Caco-2 (cell line): ENCODE measurements at regions not wholly inside any gene's neighbourhood (a gene's known extent, or its start where the extent isn't known, plus 50 kb on each side); places are given as distances from the start of the nearest gene placed in this dataset.
"Not testable (repeated sequence)": the region's sequence is repeated elsewhere in the genome, so short reads cannot be mapped to it uniquely, and the experiment has no call there.

ENCODE experiments used
- BruUV-seq: library from RNA; stranded (reverse); fragments of 400-500 nt; replicated peaks from 2 replicates; lab custom pipeline; 2021; lab: Mats Ljungman, UMichigan
- CTCF ChIA-PET: fragments of 300-600 bp; sonication (Branson Sonifier 250); formaldehyde crosslinking; loops from one replicate; lab custom pipeline; 2022; ENCODE audit warnings: antibody characterized with exemption; lab: Charles Lee
- POLR2A ChIA-PET: fragments of 300-600 bp; sonication (Branson Sonifier 250); formaldehyde crosslinking; loops from one replicate; lab custom pipeline; 2022; ENCODE audit warnings: antibody characterized with exemption; lab: Charles Lee
- DNase-seq, 2 experiments: peaks; one replicate each; pipeline versions ENCODE4 v3.0.0 to v3.0.0-alpha.2; 2020 to 2022
- H3K27me3 ChIP-seq: replicated peaks from 2 replicates; pipeline ENCODE4 v1.6.0; 2011; ENCODE audit warnings: low read length; ENCODE audit not compliant: control insufficient read depth, insufficient read depth
- H3K36me3 ChIP-seq: 2 replicates; pipeline ENCODE4 v1.5.1; 2011; ENCODE audit warnings: low read length; ENCODE audit not compliant: control insufficient read depth, insufficient read depth
- H3K4me1 ChIP-seq: fragments of 250-450 bp; sonication (Bioruptor Pico); 2 replicates; pipeline ENCODE4 v1.5.1; 2020; ENCODE audit warnings: mild to moderate bottlenecking
- H3K4me3 ChIP-seq: 2 replicates; pipeline ENCODE4 v1.5.1; 2011; ENCODE audit warnings: low read depth, mild to moderate bottlenecking, control low read depth, low read length
- H3K9me3 ChIP-seq: fragments of 250-450 bp; sonication (Bioruptor Pico); 2 replicates; pipeline ENCODE4 v1.5.1; 2020; ENCODE audit warnings: mild to moderate bottlenecking, moderate library complexity
- H3K27ac Mint-ChIP-seq: one replicate; pipeline ENCODE4 v1.8.0; 2022; ENCODE audit warnings: mixed read lengths; ENCODE audit not compliant: unreplicated experiment
- H3K27me3 Mint-ChIP-seq: one replicate; pipeline ENCODE4 v1.8.0; 2022; ENCODE audit warnings: mixed read lengths; ENCODE audit not compliant: insufficient read depth, unreplicated experiment
- H3K36me3 Mint-ChIP-seq: one replicate; pipeline ENCODE4 v1.8.0; 2022; ENCODE audit warnings: mild to moderate bottlenecking, mixed read lengths; ENCODE audit not compliant: insufficient read depth, unreplicated experiment
- H3K4me1 Mint-ChIP-seq: one replicate; pipeline ENCODE4 v1.8.0; 2022; ENCODE audit warnings: low read depth, mixed read lengths; ENCODE audit not compliant: unreplicated experiment
- H3K4me3 Mint-ChIP-seq: one replicate; pipeline ENCODE4 v1.8.0; 2022; ENCODE audit warnings: mild to moderate bottlenecking, moderate library complexity, mixed read lengths; ENCODE audit not compliant: unreplicated experiment
- H3K9me3 Mint-ChIP-seq: one replicate; pipeline ENCODE4 v1.8.0; 2022; ENCODE audit warnings: mixed read lengths; ENCODE audit not compliant: unreplicated experiment
- CTCF ChIP-seq, 2 experiments: fragments of 200-600 bp in 1 of 2; IDR thresholded peaks; 1 replicate in 1 of 2; 2 replicates in 1 of 2; pipeline versions ENCODE4 v1.5.1 to v1.8.0; 2011 to 2022; ENCODE audit warnings: antibody characterized with exemption in 1 of 2, control low read depth in 1 of 2, inconsistent platforms in 1 of 2, low read depth in 1 of 2, low read length in 1 of 2, mild to moderate bottlenecking in 1 of 2, moderate library complexity in 1 of 2; ENCODE audit not compliant: insufficient read depth in 1 of 2, severe bottlenecking in 1 of 2, unreplicated experiment in 1 of 2
- intact Hi-C: fragments of 100-400 bp; cut with micrococcal nuclease; formaldehyde crosslinking; loops from one replicate; pipeline ENCODE4 v1.10.0; 2022; ENCODE audit not compliant: unreplicated experiment

GRCh38 chr2:11896386-11896785 is 150.0 kb downstream of the LPIN1 start:
- intact Hi-C loops = no loop called here
- H3K4me3 ChIP-seq = no peak overlapping the region
- Mint-ChIP-seq H3K4me3 (no peak overlapping the region), H3K36me3 (no peaks in the 10 kb centered on the region), H3K27ac (no peak overlapping the region), H3K9me3 (peaks cover 31% of the 10 kb centered on the region), H3K27me3 (peaks cover 11% of the 10 kb centered on the region), H3K4me1 (no peaks in the 10 kb centered on the region)
- no peak for TF ChIP-seq CTCF (IDR thresholded peaks at IDR 0.05; ENCODE audit: insufficient read depth in 1 of 2, low read depth in 1 of 2, low read length in 1 of 2, severe bottlenecking in 1 of 2, unreplicated experiment in 1 of 2)
- H3K9me3 ChIP-seq = no peaks in the 10 kb centered on the region; the same call in 1 of the 2 replicates
- ChIA-PET POLR2A (no interaction called here), CTCF (no interaction called here)
- no peaks in the 10 kb centered on the region for H3K4me1 ChIP-seq
- BruUV-seq = no TSS peak
- H3K27me3 ChIP-seq = no peaks in the 10 kb centered on the region
- no peak for DNase-seq
- no peaks in the 10 kb centered on the region for H3K36me3 ChIP-seq

- CTCF ChIA-PET = no interaction called here
- H3K4me1 ChIP-seq = no peaks in the 10 kb centered on the region
- no peaks in the 10 kb centered on the region; the same call in 1 of the 2 replicates for H3K9me3 ChIP-seq
- intact Hi-C loops = no loop called here
- no peaks in the 10 kb centered on the region for H3K36me3 Mint-ChIP-seq
- H3K27me3 Mint-ChIP-seq = peaks cover 14% of the 10 kb centered on the region
- H3K4me3 ChIP-seq = no peak overlapping the region
- DNase-seq = no peak
- H3K4me1 Mint-ChIP-seq = no peaks in the 10 kb centered on the region
- no peak overlapping the region for H3K4me3 Mint-ChIP-seq
- H3K27ac Mint-ChIP-seq = no peak overlapping the region
- no peak for TF ChIP-seq CTCF (IDR thresholded peaks at IDR 0.05; ENCODE audit: insufficient read depth in 1 of 2, low read depth in 1 of 2, low read length in 1 of 2, severe bottlenecking in 1 of 2, unreplicated experiment in 1 of 2)
- no peaks in the 10 kb centered on the region for H3K27me3 ChIP-seq
- POLR2A ChIA-PET = no interaction called here
- peaks cover 13% of the 10 kb centered on the region for H3K9me3 Mint-ChIP-seq
- BruUV-seq = no TSS peak
- no peaks in the 10 kb centered on the region for H3K36me3 ChIP-seq
These were observed 152.1 kb downstream of the LPIN1 start for GRCh38 chr2:11898576-11898975.

- POLR2A ChIA-PET = no interaction called here
- Mint-ChIP-seq H3K9me3 (peaks cover 8% of the 10 kb centered on the region), H3K27ac (no peak overlapping the region), H3K4me1 (no peaks in the 10 kb centered on the region), H3K4me3 (no peak overlapping the region), H3K36me3 (no peaks in the 10 kb centered on the region), H3K27me3 (peaks cover 18% of the 10 kb centered on the region)
- Histone ChIP-seq H3K36me3 (no peaks in the 10 kb centered on the region), H3K9me3 (no peaks in the 10 kb centered on the region; the same call in 1 of the 2 replicates), H3K4me1 (no peaks in the 10 kb centered on the region), H3K27me3 (no peaks in the 10 kb centered on the region), H3K4me3 (no peak overlapping the region)
- CTCF ChIA-PET = no interaction called here
- intact Hi-C loops = no loop called here
- DNase-seq = no peak
- BruUV-seq = no TSS peak
- no peak for TF ChIP-seq CTCF (IDR thresholded peaks at IDR 0.05; ENCODE audit: insufficient read depth in 1 of 2, low read depth in 1 of 2, low read length in 1 of 2, severe bottlenecking in 1 of 2, unreplicated experiment in 1 of 2)
These were observed 152.9 kb downstream of the LPIN1 start for GRCh38 chr2:11899264-11899818.

GRCh38 chr2:11900891-11901290 is 154.5 kb downstream of the LPIN1 start:
- DNase-seq, POLR2A ChIA-PET, H3K4me1 Mint-ChIP-seq, BruUV-seq, H3K4me3 ChIP-seq, H3K27ac Mint-ChIP-seq, H3K36me3 ChIP-seq, intact Hi-C loops, H3K9me3 Mint-ChIP-seq, H3K9me3 ChIP-seq, H3K4me1 ChIP-seq, H3K36me3 Mint-ChIP-seq, H3K4me3 Mint-ChIP-seq, H3K27me3 ChIP-seq, CTCF ChIA-PET: not testable (repeated sequence)
- H3K27me3 Mint-ChIP-seq = peaks cover 18% of the 10 kb centered on the region
